ENCODE measurements at regions not wholly inside any gene's neighbourhood (a gene's known extent, or its start where the extent isn't known, plus 50 kb on each side); places are given as distances from the start of the nearest gene placed in this dataset.
"Not testable (repeated sequence)": the region's sequence is repeated elsewhere in the genome, so short reads cannot be mapped to it uniquely, and the experiment has no call there.

DNA sequence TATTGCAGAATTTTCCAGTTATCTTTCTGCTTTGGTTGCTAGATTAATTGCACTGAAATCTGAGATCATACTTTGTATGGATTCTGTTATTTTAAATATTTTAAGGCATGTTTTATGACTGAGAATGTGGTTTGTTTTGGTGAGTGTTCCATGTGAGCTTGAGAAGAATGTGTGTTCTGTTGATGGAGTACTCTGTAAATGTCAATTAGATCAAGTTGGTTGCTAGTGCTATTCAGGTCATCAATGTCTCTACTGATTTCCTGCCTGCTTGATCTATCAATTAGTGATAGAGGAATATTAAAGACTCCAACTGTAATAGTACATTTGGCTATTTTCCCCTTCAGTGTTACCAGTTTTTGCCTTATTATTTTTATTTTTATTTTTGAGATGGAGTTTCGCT is 64.3 kb upstream of the SHANK2 start:
- TF ChIP-seq, protein P1, sequence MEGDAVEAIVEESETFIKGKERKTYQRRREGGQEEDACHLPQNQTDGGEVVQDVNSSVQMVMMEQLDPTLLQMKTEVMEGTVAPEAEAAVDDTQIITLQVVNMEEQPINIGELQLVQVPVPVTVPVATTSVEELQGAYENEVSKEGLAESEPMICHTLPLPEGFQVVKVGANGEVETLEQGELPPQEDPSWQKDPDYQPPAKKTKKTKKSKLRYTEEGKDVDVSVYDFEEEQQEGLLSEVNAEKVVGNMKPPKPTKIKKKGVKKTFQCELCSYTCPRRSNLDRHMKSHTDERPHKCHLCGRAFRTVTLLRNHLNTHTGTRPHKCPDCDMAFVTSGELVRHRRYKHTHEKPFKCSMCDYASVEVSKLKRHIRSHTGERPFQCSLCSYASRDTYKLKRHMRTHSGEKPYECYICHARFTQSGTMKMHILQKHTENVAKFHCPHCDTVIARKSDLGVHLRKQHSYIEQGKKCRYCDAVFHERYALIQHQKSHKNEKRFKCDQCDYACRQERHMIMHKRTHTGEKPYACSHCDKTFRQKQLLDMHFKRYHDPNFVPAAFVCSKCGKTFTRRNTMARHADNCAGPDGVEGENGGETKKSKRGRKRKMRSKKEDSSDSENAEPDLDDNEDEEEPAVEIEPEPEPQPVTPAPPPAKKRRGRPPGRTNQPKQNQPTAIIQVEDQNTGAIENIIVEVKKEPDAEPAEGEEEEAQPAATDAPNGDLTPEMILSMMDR (conservative IDR thresholded peaks at IDR 0.05), result no peak
- no peak overlapping the region for H3K27ac ChIP-seq

DNA sequence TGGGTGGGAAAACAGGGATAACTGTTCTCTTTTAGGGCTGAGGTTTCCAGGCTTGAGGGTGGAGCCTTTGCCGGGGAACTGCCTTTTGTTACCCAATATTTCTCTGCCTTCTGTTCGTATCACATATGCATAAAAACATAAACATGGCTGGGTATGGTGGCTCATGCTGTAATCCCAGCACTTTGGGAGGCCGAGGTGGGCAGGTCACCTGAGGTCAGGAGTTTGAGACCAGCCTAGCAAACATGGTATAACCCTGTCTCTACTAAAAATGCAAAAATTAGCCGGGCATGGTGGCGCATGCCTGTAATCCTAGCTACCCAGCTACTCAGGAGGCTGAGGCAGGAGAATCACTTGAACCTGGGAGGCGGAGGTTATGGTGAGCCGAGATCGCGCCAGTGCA is 60.2 kb upstream of the SHANK2 start:
- H3K27ac ChIP-seq, result not testable (repeated sequence)

GRCh38 chr11:71311928-71312510 is 59.6 kb upstream of the SHANK2 start:
- TF ChIP-seq, protein P1 (conservative IDR thresholded peaks at IDR 0.05), result no peak
- no peak overlapping the region for H3K27ac ChIP-seq

DNA sequence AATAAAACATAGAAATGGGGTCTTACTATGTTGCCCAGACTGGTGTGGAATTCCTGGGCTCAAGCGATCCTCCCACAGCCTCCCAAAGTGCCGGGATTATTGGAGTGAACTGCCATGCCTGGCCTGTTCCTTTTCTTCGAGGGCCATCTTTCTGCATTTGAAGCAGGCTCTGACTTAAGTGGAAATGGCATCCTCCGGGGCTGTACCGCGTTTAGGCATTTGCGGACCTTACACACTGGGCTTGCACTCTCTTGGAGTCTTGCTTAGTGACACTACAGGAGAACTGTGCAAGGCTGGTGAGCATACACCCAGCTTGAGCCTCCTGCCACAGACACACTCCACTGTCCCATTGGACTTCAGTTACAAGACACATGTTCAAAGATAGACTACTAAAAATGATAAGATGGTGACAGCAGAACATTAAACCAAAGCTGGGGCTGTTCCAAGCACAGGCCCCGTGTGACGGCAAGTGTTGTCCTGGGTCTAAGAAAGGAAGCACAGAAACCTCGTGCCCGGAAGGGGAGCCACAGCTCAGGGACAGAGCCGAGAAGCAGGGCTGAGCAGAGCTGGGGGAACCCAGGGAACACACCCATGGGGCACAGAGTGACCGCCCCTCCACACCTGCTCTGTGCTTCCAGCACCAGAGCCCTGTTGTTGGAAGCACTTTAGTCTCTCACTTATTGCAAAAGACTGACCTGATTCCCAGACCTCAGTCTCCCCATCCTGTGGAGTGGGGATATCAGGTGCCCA is 59.0 kb upstream of the SHANK2 start:
- TF ChIP-seq, protein P1 (conservative IDR thresholded peaks at IDR 0.05), result no peak
- no peak overlapping the region for H3K27ac ChIP-seq

DNA sequence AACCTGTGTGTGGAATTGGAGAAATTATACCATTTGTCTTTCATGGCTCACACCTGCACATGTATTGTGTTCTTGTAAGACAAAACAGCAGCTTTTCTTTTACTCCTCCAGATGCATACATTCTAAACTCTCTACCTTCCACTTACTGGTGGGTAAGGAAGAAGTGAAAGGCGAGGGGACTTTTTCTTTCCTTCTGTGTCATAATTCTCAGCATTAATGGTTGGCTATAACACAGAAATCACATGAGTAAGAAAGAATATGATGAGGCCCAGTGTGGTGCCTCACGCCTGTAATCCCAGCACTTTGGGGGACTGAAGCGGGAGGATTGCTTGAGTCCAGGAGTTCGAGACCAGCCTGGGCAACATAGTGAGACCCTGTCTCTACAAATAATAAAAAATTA is 57.8 kb upstream of the SHANK2 start:
- no peak overlapping the region for H3K27ac ChIP-seq
- TF ChIP-seq, protein P1 (conservative IDR thresholded peaks at IDR 0.05), result no peak

- no peak overlapping the region for H3K27ac ChIP-seq
- TF ChIP-seq, protein P1 (conservative IDR thresholded peaks at IDR 0.05), result no peak
Measured at GRCh38 chr11:71309611-71310010, 57.2 kb upstream of the SHANK2 start.

GRCh38 chr11:71309181-71309580 is 56.8 kb upstream of the SHANK2 start:
- TF ChIP-seq, protein P1 (conservative IDR thresholded peaks at IDR 0.05), result no peak
- no peak overlapping the region for H3K27ac ChIP-seq

All from VCaP (cell line).